Activated T-cell treated with anti-CD3 and anti-CD28 coated beads for 24 hours (primary cell): ENCODE measurements at regions not wholly inside any gene's neighbourhood (a gene's known extent, or its start where the extent isn't known, plus 50 kb on each side); places are given as distances from the start of the nearest gene placed in this dataset.

Experiments
- DNase-seq: peaks from one replicate; pipeline ENCODE4 v3.0.0-alpha.2; 2020; ENCODE audit warnings: low read depth

DNA sequence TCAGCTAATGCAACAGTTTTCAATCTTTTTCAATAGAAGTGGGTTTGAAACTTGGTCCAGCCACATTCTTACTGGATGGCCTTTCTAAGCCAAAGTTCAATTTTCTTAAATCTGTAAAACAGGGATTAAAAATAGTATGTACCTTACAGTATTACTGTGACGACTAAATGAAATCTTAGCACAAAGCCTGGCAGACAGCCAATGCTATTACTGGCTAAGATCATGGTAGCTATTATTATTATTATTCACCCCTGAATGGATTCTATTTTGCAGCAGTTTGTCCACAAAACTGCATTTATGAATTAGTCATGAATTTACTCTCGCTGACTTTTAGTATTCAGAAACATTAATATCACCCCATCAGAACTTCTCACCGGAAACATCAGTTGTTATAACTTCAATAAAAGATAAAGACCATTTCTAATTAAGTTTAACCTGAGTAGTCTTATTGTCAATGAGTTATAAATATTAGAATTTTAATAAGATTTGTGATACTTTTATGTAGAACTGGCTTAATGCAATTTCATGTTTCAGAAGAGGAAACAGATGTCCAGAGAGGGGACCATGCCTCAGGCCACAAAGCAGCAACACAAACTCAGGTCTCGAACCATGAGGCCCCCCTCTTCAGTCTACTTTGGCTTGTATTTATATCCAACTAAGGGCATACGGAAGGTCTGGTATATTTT lies 468.2 kb downstream of the ARHGEF28 start:
- no peak for DNase-seq

- DNase-seq: no peak
Measured at GRCh38 chr5:74093561-74093960, 467.6 kb downstream of the ARHGEF28 start.

GRCh38 chr5:74092766-74093165 lies 466.8 kb downstream of the ARHGEF28 start:
- DNase-seq: no peak

GRCh38 chr5:74085782-74086181 lies 459.8 kb downstream of the ARHGEF28 start:
- DNase-seq: no peak

- no peak for DNase-seq
Measured at GRCh38 chr5:74085186-74085585, 459.2 kb downstream of the ARHGEF28 start.

- no peak for DNase-seq
Measured at GRCh38 chr5:74083096-74083791, 457.2 kb downstream of the ARHGEF28 start.

DNA sequence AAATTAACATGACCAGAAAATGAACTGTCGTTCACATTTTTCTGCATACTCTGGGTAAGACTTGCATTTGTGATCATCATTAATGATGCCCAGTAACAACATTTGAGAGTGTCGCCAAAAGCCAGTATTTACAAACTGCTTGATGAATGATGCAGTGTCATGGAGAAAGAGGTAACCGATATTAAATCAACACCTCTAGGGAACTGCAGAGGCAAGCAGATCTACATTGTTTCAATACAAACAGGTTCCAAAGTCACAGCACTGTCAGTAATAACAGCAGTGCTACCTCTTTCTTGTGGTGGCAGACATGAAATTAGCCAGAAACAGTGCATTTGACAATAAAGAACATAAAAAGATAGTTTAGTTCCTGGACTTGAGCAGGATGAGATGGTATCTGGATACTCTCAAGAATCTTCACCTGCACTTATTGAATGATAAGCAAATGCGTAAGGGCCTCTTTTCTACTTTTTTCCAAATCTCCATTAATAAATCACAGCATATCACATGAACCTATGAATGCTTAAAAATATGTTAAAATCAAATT lies 456.6 kb downstream of the ARHGEF28 start:
- no peak for DNase-seq

- no peak for DNase-seq
Measured at GRCh38 chr5:74081126-74081525, 455.1 kb downstream of the ARHGEF28 start.

DNA sequence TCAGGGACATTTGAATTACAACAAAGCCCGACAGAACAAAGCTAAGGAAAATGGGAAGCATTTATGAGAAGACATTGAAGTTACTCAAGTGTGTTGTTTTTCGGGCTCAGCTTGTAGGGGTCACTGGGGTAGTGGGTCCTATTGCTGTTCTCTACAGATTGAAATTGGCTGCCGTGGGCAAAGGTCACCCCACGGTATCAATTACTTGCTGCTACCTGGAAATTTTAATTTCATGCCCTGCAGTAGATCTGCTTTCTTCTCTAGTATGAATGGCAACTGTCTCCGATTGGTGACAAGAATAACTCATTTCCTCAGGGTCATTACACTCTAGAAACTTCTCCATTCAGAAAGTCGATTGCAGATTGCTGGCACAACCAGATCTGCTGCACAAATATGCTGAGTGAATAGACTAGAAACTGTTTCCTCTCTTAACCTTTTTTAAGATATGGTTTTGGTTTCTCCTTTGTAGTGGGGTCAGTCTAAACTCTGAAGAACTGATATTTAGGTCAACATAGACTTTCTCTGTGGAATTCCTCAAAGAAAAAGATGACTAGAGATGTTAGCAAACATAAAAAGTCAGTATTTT lies 454.1 kb downstream of the ARHGEF28 start:
- no peak for DNase-seq

- no peak for DNase-seq
Measured at GRCh38 chr5:74075501-74076484, 449.8 kb downstream of the ARHGEF28 start.

DNA sequence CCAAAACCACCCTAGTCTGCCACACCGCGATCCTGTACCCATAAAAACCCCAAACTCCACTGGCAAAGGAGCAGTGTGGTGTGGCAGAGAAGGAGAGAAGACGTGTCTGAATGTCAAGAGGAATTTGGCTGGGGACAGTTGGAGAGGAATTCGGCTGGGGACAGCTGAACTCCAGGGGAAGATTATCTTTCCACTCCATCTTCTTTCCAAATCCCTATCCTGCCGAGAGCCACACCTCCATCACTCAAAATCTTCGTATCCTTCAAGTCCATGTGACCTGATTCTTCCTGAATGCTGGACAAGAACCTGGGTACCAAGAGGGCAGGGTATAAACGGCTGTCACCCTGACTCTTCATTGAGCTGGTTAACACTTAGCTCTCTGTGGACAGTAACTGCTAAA lies 448.1 kb downstream of the ARHGEF28 start:
- DNase-seq: no peak

- DNase-seq: no peak
Measured at GRCh38 chr5:74073257-74073656, 447.3 kb downstream of the ARHGEF28 start.

DNA sequence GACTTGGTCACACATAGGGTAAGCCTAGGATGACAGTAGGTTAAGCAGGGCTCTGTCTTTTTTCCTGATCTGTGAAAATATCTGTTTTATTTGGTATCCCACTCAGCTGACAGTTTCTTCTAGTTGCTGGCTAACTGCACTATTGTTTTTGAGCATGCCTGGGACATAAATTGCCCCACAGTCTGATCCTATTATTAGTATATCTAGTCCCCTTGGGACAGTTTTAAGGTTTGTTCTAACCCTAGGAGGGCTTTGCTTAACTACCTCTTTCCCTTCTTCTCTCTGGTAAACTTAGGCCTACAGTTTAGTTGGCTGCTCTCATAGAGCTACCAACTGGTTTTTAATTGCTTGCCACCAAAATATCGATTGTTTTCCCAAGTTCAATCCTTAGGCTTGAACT lies 446.6 kb downstream of the ARHGEF28 start:
- DNase-seq: no peak

DNA sequence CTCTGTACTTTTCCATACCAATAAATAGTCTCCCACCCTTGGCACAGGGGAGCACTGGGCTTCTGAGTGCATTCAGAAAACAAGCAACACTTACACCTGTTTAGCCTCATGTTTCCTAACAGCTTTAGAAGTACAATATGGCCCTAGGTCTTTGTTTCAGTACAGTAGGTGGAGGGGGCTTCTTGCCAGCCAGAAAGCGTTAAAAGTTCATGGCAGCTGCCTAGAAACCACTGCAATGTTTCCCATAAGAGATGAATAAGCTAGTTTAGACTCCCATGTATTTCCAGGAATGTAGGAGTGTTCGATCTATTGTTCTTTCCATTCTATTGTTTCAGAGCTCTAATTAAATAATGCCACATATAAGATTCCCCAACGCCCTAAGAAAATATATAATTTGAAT lies 444.8 kb downstream of the ARHGEF28 start:
- no peak for DNase-seq

DNA sequence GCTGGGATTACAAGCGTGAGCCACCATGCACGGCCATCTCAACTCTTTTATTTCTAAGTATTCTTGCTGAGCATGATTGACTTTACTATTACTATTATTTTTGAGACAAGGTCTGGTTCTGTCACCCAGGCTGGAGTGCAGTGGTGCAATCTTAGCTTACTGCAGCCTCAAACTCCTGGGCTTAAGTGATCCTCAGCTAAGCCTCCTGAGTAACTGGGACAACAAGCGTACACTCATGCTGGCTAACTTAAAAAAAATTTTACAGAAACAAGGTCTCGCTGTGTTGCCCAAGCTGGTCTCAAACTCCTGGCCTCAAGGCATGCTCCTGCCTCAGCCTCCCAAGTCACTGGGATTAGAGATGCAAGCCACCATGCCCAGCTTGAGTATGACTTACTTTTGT lies 443.7 kb downstream of the ARHGEF28 start:
- no peak for DNase-seq

- DNase-seq: no peak
Measured at GRCh38 chr5:74067748-74068541, 441.9 kb downstream of the ARHGEF28 start.

DNA sequence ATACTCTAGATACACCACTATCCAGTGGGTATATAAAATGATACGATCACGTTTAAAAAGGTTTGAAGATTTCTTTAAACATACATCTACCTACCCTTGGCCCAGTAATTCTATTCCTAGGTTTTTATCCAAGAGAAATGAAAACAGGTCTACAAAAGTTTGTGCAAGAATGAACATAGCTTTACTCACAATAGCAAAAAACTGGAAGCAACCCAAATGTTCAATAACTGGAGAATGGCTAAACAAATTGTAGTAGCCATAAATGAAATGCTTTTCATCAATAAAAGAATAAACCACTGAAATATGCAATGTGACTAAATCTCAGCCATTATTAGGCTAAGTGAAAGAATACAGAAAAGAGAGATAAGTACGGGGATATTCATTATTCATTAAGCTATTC lies 438.9 kb downstream of the ARHGEF28 start:
- no peak for DNase-seq

DNA sequence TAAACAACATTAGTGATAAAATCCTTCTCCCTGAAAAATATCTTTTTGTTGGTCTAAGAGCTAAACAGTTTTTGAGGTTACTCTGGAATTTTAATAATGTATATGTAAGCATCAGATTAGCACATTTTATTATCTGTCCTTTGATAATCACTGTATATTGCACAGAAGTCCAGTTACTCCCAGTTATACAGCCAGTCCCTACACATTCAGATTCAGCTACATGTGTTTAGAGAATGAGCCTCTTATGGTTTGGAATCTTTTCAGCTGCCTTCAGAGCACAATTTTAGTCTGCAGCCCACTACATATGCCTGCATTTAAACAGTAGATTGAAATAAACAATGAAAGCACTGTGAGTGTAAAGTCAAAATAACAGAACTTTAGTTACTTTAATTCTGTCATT lies 438.2 kb downstream of the ARHGEF28 start:
- DNase-seq: no peak

- no peak for DNase-seq
Measured at GRCh38 chr5:74063821-74064220, 437.8 kb downstream of the ARHGEF28 start.

DNA sequence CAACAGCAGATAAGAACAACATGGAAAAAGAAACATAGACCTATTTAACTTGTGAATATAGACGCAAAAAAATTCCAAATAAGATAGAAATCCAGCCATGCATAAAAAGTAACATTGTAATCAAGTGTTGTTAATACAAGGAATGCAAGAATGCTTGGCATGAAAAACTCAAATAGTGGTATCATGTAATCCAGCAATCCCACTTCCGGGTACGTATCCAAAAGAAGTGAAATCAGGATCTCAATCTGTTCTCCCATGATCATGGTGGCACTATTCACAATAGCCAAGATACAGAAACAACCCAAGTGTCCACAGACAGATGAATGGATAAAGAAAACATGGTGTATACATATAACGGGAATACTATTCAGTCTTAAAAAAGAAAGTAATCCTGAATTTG lies 437.4 kb downstream of the ARHGEF28 start:
- no peak for DNase-seq

DNA sequence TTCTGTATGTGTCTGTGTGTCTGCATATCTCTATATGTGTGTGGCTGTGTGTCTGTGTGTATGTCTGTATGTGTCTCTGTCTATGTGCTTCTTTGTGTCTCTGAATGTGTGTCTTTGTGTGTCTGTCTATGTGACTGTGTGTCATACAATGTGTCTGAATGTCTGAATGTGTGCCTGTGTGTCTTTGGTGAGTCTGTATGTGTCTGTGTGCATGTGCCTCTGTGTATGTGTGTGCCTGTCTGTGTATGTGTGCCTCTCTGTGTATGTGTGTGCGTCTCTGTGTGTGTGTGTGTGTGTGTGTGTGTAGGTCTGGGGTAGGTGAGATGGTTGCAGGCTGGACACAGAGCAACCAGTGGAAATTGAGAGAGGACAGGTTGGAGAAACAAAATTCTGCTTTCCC lies 435.3 kb downstream of the ARHGEF28 start:
- DNase-seq: no peak
